GM20000 (cell line): ENCODE measurements at regions not wholly inside any gene's neighbourhood (a gene's known extent, or its start where the extent isn't known, plus 50 kb on each side); places are given as distances from the start of the nearest gene placed in this dataset.

ENCODE experiments used
- DNase-seq: peaks from one replicate; pipeline ENCODE4 v3.0.0; 2012; ENCODE audit warnings: low spot score
- CTCF ChIP-seq: IDR thresholded peaks from 2 replicates; pipeline ENCODE4 v1.5.1; 2012; ENCODE audit warnings: mild to moderate bottlenecking, control low read depth; ENCODE audit errors: extremely low read depth, missing control alignments

- no peak for DNase-seq
- TF ChIP-seq CTCF, result no peak
Observed at GRCh38 chr18:38241216-38241615, 675.6 kb upstream of the CELF4 start.

GRCh38 chr18:38239606-38240005, 674.0 kb upstream of the CELF4 start:
- TF ChIP-seq CTCF, result no peak
- no peak for DNase-seq

GRCh38 chr18:38237796-38238195, 672.2 kb upstream of the CELF4 start:
- no peak for DNase-seq
- no peak for TF ChIP-seq CTCF

- no peak for DNase-seq
Observed at GRCh38 chr18:38221476-38222100, 656.0 kb upstream of the CELF4 start.

GRCh38 chr18:38198956-38199355, 633.4 kb upstream of the CELF4 start:
- no peak for DNase-seq
- no peak for TF ChIP-seq CTCF

More at GRCh38 chr18:38221476-38222100, 656.0 kb upstream of the CELF4 start:
- TF ChIP-seq CTCF, result no peak

- no peak for DNase-seq
- no peak for TF ChIP-seq CTCF
Observed at GRCh38 chr18:38198526-38198925, 632.9 kb upstream of the CELF4 start.

- DNase-seq, result no peak
- TF ChIP-seq CTCF, result no peak
Observed at GRCh38 chr18:38186491-38186890, 620.9 kb upstream of the CELF4 start.
